Ishikawa (cell line): ENCODE measurements at regions not wholly inside any gene's neighbourhood (a gene's known extent, or its start where the extent isn't known, plus 50 kb on each side); places are given as distances from the start of the nearest gene placed in this dataset.

ENCODE experiments used
- CEBPB ChIP-seq: IDR thresholded peaks from 2 replicates; pipeline ENCODE4 v1.6.1; 2012
- CREB1 ChIP-seq: IDR thresholded peaks from 2 replicates; pipeline ENCODE4 v1.6.1; 2012; ENCODE audit warnings: low read depth
- EGR1 ChIP-seq: IDR thresholded peaks from 2 replicates; pipeline ENCODE4 v1.6.1; 2012
- EP300 ChIP-seq: IDR thresholded peaks from 2 replicates; pipeline ENCODE4 v1.6.1; 2012; ENCODE audit warnings: borderline replicate concordance
- FOXM1 ChIP-seq: IDR thresholded peaks from 2 replicates; pipeline ENCODE4 v1.6.1; 2012; ENCODE audit warnings: low read depth, borderline replicate concordance
- NFIC ChIP-seq: IDR thresholded peaks from 2 replicates; pipeline ENCODE4 v1.6.1; 2012
- RAD21 ChIP-seq: IDR thresholded peaks from 2 replicates; pipeline ENCODE4 v1.6.1; 2012; ENCODE audit warnings: low read depth
- TAF1 ChIP-seq: IDR thresholded peaks from 2 replicates; pipeline ENCODE4 v1.6.1; 2012; ENCODE audit warnings: low read depth, mild to moderate bottlenecking
- TCF12 ChIP-seq: IDR thresholded peaks from 2 replicates; pipeline ENCODE4 v1.6.1; 2012; ENCODE audit warnings: low read depth
- TEAD4 ChIP-seq: IDR thresholded peaks from 2 replicates; pipeline ENCODE4 v1.6.1; 2012
- YY1 ChIP-seq: IDR thresholded peaks from 2 replicates; pipeline ENCODE4 v1.6.1; 2012; ENCODE audit warnings: low read depth
- ZBTB7A ChIP-seq: IDR thresholded peaks from 2 replicates; pipeline ENCODE4 v1.6.1; 2012; ENCODE audit warnings: low read depth
- TF ChIP-seq, protein P1 (sequence below): IDR thresholded peaks from 2 replicates; pipeline ENCODE4 v1.6.1; 2012; ENCODE audit warnings: low read depth, mild to moderate bottlenecking
- TF ChIP-seq, protein P2 (sequence below): IDR thresholded peaks from 2 replicates; pipeline ENCODE4 v1.6.1; 2012
- TF ChIP-seq, protein P3 (sequence below): IDR thresholded peaks from 2 replicates; pipeline ENCODE4 v1.6.1; 2012

DNA sequence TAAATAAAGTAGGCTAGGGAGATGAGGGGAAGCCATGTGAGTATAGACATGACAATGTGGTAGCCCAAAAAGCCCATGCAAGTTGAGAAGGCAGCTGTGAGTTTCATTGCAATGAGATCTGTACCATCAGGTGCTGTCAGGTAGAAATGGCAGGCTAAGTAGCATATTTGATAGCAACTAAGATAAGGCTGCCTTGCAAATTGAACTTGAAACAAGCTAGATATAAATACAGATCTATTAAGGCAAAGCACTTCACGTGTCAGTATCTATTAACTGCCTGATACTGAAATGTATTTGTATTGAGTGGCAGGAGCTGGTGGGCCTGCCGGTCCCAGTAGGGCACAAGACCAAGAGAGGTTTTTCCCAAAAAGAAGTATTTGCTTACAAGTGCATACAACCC, 419.9 kb downstream of the TDRD15 start:
- no peak for TF ChIP-seq TAF1
- no peak for TF ChIP-seq TCF12
- TF ChIP-seq FOXM1, result no peak
- no peak for TF ChIP-seq YY1
- no peak for TF ChIP-seq RAD21
- no peak for TF ChIP-seq CREB1
- TF ChIP-seq EP300, result no peak
- TF ChIP-seq EGR1, result no peak
- TF ChIP-seq TEAD4, result no peak
- TF ChIP-seq ZBTB7A, result no peak
- no peak for TF ChIP-seq CEBPB
- TF ChIP-seq, protein P1, sequence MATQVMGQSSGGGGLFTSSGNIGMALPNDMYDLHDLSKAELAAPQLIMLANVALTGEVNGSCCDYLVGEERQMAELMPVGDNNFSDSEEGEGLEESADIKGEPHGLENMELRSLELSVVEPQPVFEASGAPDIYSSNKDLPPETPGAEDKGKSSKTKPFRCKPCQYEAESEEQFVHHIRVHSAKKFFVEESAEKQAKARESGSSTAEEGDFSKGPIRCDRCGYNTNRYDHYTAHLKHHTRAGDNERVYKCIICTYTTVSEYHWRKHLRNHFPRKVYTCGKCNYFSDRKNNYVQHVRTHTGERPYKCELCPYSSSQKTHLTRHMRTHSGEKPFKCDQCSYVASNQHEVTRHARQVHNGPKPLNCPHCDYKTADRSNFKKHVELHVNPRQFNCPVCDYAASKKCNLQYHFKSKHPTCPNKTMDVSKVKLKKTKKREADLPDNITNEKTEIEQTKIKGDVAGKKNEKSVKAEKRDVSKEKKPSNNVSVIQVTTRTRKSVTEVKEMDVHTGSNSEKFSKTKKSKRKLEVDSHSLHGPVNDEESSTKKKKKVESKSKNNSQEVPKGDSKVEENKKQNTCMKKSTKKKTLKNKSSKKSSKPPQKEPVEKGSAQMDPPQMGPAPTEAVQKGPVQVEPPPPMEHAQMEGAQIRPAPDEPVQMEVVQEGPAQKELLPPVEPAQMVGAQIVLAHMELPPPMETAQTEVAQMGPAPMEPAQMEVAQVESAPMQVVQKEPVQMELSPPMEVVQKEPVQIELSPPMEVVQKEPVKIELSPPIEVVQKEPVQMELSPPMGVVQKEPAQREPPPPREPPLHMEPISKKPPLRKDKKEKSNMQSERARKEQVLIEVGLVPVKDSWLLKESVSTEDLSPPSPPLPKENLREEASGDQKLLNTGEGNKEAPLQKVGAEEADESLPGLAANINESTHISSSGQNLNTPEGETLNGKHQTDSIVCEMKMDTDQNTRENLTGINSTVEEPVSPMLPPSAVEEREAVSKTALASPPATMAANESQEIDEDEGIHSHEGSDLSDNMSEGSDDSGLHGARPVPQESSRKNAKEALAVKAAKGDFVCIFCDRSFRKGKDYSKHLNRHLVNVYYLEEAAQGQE, result no peak

DNA sequence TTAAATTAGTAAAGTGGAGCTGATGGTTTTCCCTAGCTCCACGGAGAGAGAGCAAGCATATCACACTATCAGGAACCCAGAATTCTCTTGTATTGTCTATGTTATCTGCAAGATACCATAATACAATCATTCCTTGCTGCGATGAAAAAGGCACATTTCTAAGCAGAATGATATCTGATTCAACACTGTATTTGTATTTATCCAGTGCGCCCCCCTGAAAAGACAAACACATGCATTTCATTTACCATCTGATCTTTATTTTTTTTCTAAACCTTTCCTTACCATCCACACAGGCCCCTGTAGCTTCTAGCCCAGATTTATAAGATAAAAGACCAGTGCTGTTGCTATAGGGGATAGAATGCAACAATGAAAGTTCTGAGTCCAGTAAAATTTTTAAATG, 420.6 kb downstream of the TDRD15 start:
- TF ChIP-seq TCF12 (no peak), YY1 (no peak)

DNA sequence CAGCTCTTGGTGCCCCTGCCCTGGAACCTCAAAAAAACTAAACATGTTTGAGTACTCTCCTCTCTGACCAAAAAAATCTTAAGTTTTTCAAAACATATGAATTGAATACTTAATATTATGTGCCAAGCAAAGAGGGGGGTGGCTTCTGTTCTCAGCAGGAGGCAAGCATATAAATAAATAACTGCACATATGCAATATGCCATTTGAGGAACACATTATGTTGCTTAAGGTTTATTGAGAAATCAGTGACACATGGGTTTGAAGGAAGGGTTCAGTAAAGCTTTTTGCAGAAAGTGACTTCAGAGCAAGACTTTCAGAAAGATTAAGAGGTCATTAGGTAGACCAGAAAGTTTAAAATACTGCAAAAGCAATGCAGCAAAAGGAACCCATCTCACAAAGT, 429.2 kb downstream of the TDRD15 start:
- no peak for TF ChIP-seq TCF12
- TF ChIP-seq ZBTB7A, result no peak
- TF ChIP-seq RAD21, result no peak
- TF ChIP-seq EGR1, result no peak
- TF ChIP-seq, protein P2, sequence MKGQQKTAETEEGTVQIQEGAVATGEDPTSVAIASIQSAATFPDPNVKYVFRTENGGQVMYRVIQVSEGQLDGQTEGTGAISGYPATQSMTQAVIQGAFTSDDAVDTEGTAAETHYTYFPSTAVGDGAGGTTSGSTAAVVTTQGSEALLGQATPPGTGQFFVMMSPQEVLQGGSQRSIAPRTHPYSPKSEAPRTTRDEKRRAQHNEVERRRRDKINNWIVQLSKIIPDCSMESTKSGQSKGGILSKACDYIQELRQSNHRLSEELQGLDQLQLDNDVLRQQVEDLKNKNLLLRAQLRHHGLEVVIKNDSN, result no peak
- TF ChIP-seq TEAD4, result no peak
- no peak for TF ChIP-seq CREB1
- TF ChIP-seq YY1, result no peak
- TF ChIP-seq FOXM1, result no peak
- TF ChIP-seq CEBPB, result no peak
- TF ChIP-seq, protein P3, sequence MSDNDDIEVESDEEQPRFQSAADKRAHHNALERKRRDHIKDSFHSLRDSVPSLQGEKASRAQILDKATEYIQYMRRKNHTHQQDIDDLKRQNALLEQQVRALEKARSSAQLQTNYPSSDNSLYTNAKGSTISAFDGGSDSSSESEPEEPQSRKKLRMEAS, result no peak
- TF ChIP-seq TAF1, result no peak
- no peak for TF ChIP-seq EP300

DNA sequence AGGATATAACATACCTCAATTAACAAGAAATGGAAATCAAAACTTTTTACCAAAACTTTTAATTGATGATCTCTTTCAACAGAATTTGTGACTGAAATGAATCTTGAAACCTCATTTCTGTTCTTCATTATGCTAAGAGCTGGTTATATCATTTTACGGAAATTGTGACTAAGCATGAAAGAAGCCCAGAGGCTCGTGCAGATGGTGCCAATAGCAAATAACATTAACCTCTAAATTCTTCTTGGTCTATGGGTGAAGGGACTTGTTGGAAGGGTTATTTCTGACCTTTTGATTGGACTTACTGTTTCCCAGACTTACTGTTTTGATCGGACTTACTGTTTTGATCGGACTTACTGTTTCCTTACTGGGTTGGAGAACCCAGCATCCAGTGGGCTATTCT, 435.6 kb downstream of the TDRD15 start:
- TF ChIP-seq TEAD4, result no peak
- TF ChIP-seq CREB1, result no peak
- TF ChIP-seq ZBTB7A, result no peak
- no peak for TF ChIP-seq EGR1
- TF ChIP-seq NFIC, result no peak
- no peak for TF ChIP-seq TAF1
- no peak for TF ChIP-seq RAD21
- TF ChIP-seq, protein P3, result no peak
- TF ChIP-seq TCF12, result no peak
- TF ChIP-seq EP300, result no peak
- TF ChIP-seq, protein P2, result no peak

DNA sequence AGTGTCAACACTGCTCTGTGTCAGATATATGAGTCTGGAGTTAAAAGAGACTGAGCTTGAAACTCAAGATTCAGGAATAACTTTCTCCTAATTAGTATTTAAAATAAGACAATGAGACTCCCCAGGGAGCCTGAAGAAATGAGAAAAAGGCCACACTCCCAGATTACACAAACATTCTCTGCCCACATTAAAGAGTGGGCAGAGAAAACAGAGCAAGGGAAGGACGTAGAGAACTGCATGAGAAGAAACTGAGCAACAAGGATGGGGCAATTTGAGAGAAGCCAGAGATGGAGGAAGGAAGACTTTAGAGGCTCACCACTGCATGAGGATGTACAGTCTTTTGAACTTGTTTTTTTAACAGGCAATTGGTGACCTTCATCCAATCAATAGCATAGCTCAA, 438.2 kb downstream of the TDRD15 start:
- no peak for TF ChIP-seq FOXM1
- TF ChIP-seq EP300, result no peak
- TF ChIP-seq EGR1, result no peak
- TF ChIP-seq TEAD4, result no peak
- no peak for TF ChIP-seq TAF1
- TF ChIP-seq, protein P2, result no peak
- no peak for TF ChIP-seq CREB1
- TF ChIP-seq, protein P3, result no peak
- TF ChIP-seq YY1, result no peak
- no peak for TF ChIP-seq RAD21
- no peak for TF ChIP-seq TCF12
- TF ChIP-seq NFIC, result no peak
- no peak for TF ChIP-seq ZBTB7A
- no peak for TF ChIP-seq CEBPB
- TF ChIP-seq, protein P1, result no peak

DNA sequence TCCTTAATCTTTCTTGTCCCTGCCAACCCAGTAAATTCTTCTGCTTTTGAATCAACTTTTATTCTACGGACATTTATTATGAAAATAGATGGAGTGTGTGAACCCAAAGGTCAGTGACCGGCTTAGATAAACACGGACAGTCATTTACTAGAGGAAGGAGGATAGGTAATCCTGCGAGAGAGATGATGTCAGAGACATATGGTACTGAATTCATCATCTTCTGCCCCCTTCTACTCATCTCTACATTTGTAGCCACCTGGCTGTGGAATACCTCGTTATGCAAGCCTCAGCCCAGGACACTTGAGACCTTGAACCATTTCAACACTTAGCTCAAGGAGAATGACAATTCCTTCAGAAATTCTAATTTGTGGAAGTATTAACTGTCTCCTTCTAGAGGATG, 443.6 kb downstream of the TDRD15 start:
- TF ChIP-seq TAF1 (no peak), EGR1 (no peak), YY1 (no peak), EP300 (no peak)
- TF ChIP-seq, protein P1, result no peak
